ENCODE measurements at regions not wholly inside any gene's neighbourhood (a gene's known extent, or its start where the extent isn't known, plus 50 kb on each side); places are given as distances from the start of the nearest gene placed in this dataset.

- TF ChIP-seq CTCF (IDR thresholded peaks at IDR 0.05) (no peak), POLR2A (IDR thresholded peaks at IDR 0.05) (no peak)
Measured at GRCh38 chr1:82114887-82115286, 314.2 kb downstream of the ADGRL2 start.
